ENCODE measurements at regions not wholly inside any gene's neighbourhood (a gene's known extent, or its start where the extent isn't known, plus 50 kb on each side); places are given as distances from the start of the nearest gene placed in this dataset.
A peak's percentile ranks its signal among the peaks of the same experiment; 100 is the strongest.

GRCh38 chr2:161102770-161103450, 57.3 kb upstream of the TANK start:
- Histone ChIP-seq H3K9me3 (ENCODE audit: control insufficient read depth in 2 of 2, insufficient read depth in 1 of 2, low read depth in 1 of 2, low read length in 1 of 2) (no peaks in the 10 kb centered on the region), H3K4me1 (ENCODE audit: control insufficient read depth in 3 of 3, insufficient read depth in 2 of 3, low read depth in 1 of 3, low read length in 2 of 3) (no peaks in the 10 kb centered on the region), H3K27ac (ENCODE audit: low read depth in 1 of 3, low read length in 2 of 3) (no peak overlapping the region), H3K36me3 (ENCODE audit: control insufficient read depth in 3 of 3, insufficient read depth in 2 of 3, low read depth in 1 of 3, low read length in 3 of 3) (no peaks in the 10 kb centered on the region), H3K4me3 (ENCODE audit: low read depth in 1 of 3, low read length in 3 of 3) (no peak overlapping the region), H3K27me3 (ENCODE audit: control insufficient read depth in 3 of 3, insufficient read depth in 3 of 3, low read length in 3 of 3) (no peaks in the 10 kb centered on the region)
- no peak for DNase-seq
- no peak for FAIRE-seq

- Histone ChIP-seq H3K9me3 (ENCODE audit: control insufficient read depth in 2 of 2, insufficient read depth in 1 of 2, low read depth in 1 of 2, low read length in 1 of 2) (no peaks in the 10 kb centered on the region), H3K36me3 (ENCODE audit: control insufficient read depth in 3 of 3, insufficient read depth in 2 of 3, low read depth in 1 of 3, low read length in 3 of 3) (no peaks in the 10 kb centered on the region), H3K4me1 (ENCODE audit: control insufficient read depth in 3 of 3, insufficient read depth in 2 of 3, low read depth in 1 of 3, low read length in 2 of 3) (no peaks in the 10 kb centered on the region), H3K4me3 (ENCODE audit: low read depth in 1 of 3, low read length in 3 of 3) (no peak overlapping the region), H3K27ac (ENCODE audit: low read depth in 1 of 3, low read length in 2 of 3) (no peak overlapping the region), H3K27me3 (ENCODE audit: control insufficient read depth in 3 of 3, insufficient read depth in 3 of 3, low read length in 3 of 3) (no peaks in the 10 kb centered on the region)
- 27 to 68% (median 44%) methylated on average over 4 of the region's 4 CpGs for WGBS, 3 donors
- DNase-seq (peak; percentile 14 to 33), FAIRE-seq (no peak)
Measured at GRCh38 chr2:161103451-161103831, 56.8 kb upstream of the TANK start.

GRCh38 chr2:161104054-161104553, 56.1 kb upstream of the TANK start:
- FAIRE-seq = no peak
- Histone ChIP-seq H3K36me3 (ENCODE audit: control insufficient read depth in 3 of 3, insufficient read depth in 2 of 3, low read depth in 1 of 3, low read length in 3 of 3) (no peaks in the 10 kb centered on the region), H3K4me1 (ENCODE audit: control insufficient read depth in 3 of 3, insufficient read depth in 2 of 3, low read depth in 1 of 3, low read length in 2 of 3) (no peaks in the 10 kb centered on the region), H3K27me3 (ENCODE audit: control insufficient read depth in 3 of 3, insufficient read depth in 3 of 3, low read length in 3 of 3) (no peaks in the 10 kb centered on the region), H3K4me3 (ENCODE audit: low read depth in 1 of 3, low read length in 3 of 3) (no peak overlapping the region), H3K9me3 (ENCODE audit: control insufficient read depth in 2 of 2, insufficient read depth in 1 of 2, low read depth in 1 of 2, low read length in 1 of 2) (no peaks in the 10 kb centered on the region), H3K27ac (ENCODE audit: low read depth in 1 of 3, low read length in 2 of 3) (no peak overlapping the region)
- 58 to 68% (median 61%) methylated on average over 5 of the region's 5 CpGs for WGBS, 3 donors
- no peak for DNase-seq

GRCh38 chr2:161107265-161107664, 53.0 kb upstream of the TANK start:
- Histone ChIP-seq H3K36me3 (ENCODE audit: control insufficient read depth in 3 of 3, insufficient read depth in 2 of 3, low read depth in 1 of 3, low read length in 3 of 3) (no peaks in the 10 kb centered on the region), H3K4me3 (ENCODE audit: low read depth in 1 of 3, low read length in 3 of 3) (no peak overlapping the region), H3K27ac (ENCODE audit: low read depth in 1 of 3, low read length in 2 of 3) (no peak overlapping the region), H3K4me1 (ENCODE audit: control insufficient read depth in 3 of 3, insufficient read depth in 2 of 3, low read depth in 1 of 3, low read length in 2 of 3) (no peaks in the 10 kb centered on the region), H3K27me3 (ENCODE audit: control insufficient read depth in 3 of 3, insufficient read depth in 3 of 3, low read length in 3 of 3) (no peaks in the 10 kb centered on the region), H3K9me3 (ENCODE audit: control insufficient read depth in 2 of 2, insufficient read depth in 1 of 2, low read depth in 1 of 2, low read length in 1 of 2) (no peaks in the 10 kb centered on the region)
- FAIRE-seq (no peak), DNase-seq (no peak)
- WGBS, 3 donors = 90 to 98% (median 91%) methylated on average over 1 of the region's 1 CpG
